GM19035 (cell line): ENCODE measurements at regions not wholly inside any gene's neighbourhood (a gene's known extent, or its start where the extent isn't known, plus 50 kb on each side); places are given as distances from the start of the nearest gene placed in this dataset.

Experiments used
- ATAC-seq: cut with Tn5 transposase; IDR thresholded peaks from one replicate; pipeline ENCODE4 v1.9.1; 2021; ENCODE audit not compliant: unreplicated experiment

GRCh38 chr10:36254199-36254598 is 612.1 kb upstream of the FZD8 start:
- no peak for ATAC-seq

- ATAC-seq, result no peak
Measured at GRCh38 chr10:36253731-36254130, 611.6 kb upstream of the FZD8 start.

- no peak for ATAC-seq
Measured at GRCh38 chr10:36251068-36251467, 609.0 kb upstream of the FZD8 start.

- ATAC-seq, result no peak
Measured at GRCh38 chr10:36248304-36248981, 606.3 kb upstream of the FZD8 start.

GRCh38 chr10:36247478-36247877 is 605.4 kb upstream of the FZD8 start:
- ATAC-seq, result no peak

- ATAC-seq, result no peak
Measured at GRCh38 chr10:36236931-36237330, 594.8 kb upstream of the FZD8 start.

GRCh38 chr10:36236341-36236740 is 594.2 kb upstream of the FZD8 start:
- ATAC-seq, result no peak

GRCh38 chr10:36232935-36233334 is 590.8 kb upstream of the FZD8 start:
- no peak for ATAC-seq

- ATAC-seq, result no peak
Measured at GRCh38 chr10:36224431-36224985, 582.4 kb upstream of the FZD8 start.

GRCh38 chr10:36221101-36221500 is 579.0 kb upstream of the FZD8 start:
- no peak for ATAC-seq

GRCh38 chr10:36220151-36220550 is 578.1 kb upstream of the FZD8 start:
- no peak for ATAC-seq

GRCh38 chr10:36211856-36212255 is 569.8 kb upstream of the FZD8 start:
- ATAC-seq, result no peak

- no peak for ATAC-seq
Measured at GRCh38 chr10:36209480-36209879, 567.4 kb upstream of the FZD8 start.

GRCh38 chr10:36202881-36203280 is 560.8 kb upstream of the FZD8 start:
- no peak for ATAC-seq

- no peak for ATAC-seq
Measured at GRCh38 chr10:36200577-36200976, 558.5 kb upstream of the FZD8 start.

- ATAC-seq, result no peak
Measured at GRCh38 chr10:36198322-36198721, 556.2 kb upstream of the FZD8 start.

- no peak for ATAC-seq
Measured at GRCh38 chr10:36195364-36195763, 553.3 kb upstream of the FZD8 start.

GRCh38 chr10:36194276-36194675 is 552.2 kb upstream of the FZD8 start:
- no peak for ATAC-seq

GRCh38 chr10:36191009-36191408 is 548.9 kb upstream of the FZD8 start:
- ATAC-seq, result no peak

GRCh38 chr10:36188461-36188860 is 546.4 kb upstream of the FZD8 start:
- ATAC-seq, result no peak

GRCh38 chr10:36188080-36188453 is 546.0 kb upstream of the FZD8 start:
- no peak for ATAC-seq

GRCh38 chr10:36187380-36188079 is 545.4 kb upstream of the FZD8 start:
- ATAC-seq, result no peak

- ATAC-seq, result no peak
Measured at GRCh38 chr10:36185097-36185496, 543.0 kb upstream of the FZD8 start.
